Right ventricle myocardium inferior (tissue), 1 donor: ENCODE measurements at regions not wholly inside any gene's neighbourhood (a gene's known extent, or its start where the extent isn't known, plus 50 kb on each side); places are given as distances from the start of the nearest gene placed in this dataset.

Experiments used
- ATAC-seq: fragments of 200-7000 bp; cut with Tn5 transposase; one replicate; pipeline ENCODE4 v1.9.1; 2020; ENCODE audit warnings: mild to moderate bottlenecking, moderate library complexity
- DNase-seq: peaks from one replicate; pipeline ENCODE4 v3.0.0; 2021; ENCODE audit errors: missing footprints
- intact Hi-C: fragments of 100-400 bp; cut with DNase I; formaldehyde crosslinking; loops from one replicate; pipeline ENCODE4 v1.11.0; 2022
- donor health status: DM: no; HTN: yes; CAD: no; lungs with severe emphysema.

DNA sequence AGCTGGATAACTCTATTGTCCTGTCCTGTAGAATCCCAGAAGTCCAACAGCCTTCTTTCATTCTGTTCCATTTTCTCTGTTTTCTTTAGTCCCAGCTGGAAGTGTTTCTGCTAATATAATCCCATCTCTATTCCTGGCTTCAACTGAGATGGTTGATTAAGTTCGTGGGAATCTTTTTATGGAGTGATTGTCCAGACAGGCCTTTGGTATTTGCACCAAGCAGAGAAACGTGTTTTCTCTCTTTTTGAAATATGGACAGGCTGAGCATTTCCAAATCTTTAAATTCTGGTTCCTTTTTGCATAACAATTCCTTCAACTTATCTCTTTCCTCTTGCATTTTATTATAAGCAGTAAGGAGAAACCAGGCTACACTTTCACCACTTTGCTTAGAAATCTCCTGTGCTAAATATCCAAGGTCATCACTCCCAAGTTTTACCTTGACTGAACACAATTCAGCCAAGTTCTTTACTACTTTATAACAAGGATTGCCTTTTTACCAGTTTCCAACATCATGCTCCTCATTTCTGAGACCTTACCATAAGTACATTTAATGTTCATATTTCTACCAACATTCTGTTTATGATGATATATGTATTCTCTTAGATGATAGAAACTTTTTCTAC lies 108.8 kb downstream of the ZFP36L2 start:
- DNase-seq (no peak), ATAC-seq (no peak)
- intact Hi-C loops = no loop called here

DNA sequence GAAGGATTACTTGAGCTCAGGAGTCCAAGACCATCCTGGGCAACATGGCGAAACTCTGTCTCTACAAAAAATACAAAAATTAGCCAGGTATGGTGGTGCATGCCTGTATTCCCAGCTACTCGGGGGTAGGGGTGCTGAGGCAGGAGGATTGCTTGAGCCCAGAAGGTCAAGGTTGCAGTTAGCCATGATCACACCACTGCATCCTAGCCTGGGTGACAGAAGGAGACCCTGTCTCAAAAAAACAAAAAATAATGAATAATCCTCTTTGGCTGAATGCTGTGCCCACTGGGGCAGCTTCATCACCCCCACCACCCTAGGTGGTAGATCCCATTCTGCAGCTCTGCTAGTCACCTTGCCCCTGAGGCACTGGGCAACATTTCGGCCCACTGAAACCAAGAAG lies 109.4 kb downstream of the ZFP36L2 start:
- ATAC-seq (no peak), DNase-seq (no peak)
- intact Hi-C loops = no loop called here

DNA sequence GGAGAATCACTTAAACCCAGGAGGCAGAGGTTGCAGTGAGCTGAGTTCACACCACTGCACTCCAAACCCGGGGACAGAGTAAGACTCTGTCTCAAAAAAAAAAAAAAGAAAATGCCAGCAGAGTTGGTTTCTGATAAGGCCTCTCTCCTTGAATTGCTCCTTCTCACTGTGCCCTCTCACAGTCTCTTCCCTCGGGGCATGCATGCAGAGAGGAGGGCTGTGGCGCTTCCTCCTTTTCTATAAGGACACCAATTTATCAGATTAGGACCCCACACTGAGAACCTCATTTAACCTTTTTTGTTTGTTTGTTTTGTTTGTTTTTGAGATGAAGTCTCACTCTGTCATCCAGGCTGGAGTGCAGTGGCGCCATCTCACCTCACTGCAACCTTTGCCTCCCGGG lies 110.5 kb downstream of the ZFP36L2 start:
- ATAC-seq = no peak
- no peak for DNase-seq
- intact Hi-C loops = no loop called here

DNA sequence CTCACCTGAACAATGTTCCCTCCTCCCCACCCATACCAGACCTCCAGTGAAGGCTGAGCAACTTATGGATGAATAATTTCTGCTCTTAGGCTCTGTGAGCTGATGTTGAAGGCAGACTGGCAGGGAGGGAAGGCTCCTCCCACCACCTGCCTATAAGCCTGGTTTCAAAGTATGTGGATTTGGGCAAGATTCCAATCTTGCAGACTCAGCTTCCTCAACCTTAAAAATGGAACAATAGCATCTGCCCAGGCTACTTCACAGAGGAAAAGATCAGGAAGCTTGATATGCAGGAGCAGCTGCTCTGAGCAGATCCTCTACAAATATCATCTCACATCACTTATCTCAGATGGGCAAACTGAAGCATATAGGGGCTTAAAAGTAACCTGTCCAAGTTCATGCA lies 112.2 kb downstream of the ZFP36L2 start:
- ATAC-seq (no peak), DNase-seq (no peak)
- intact Hi-C loops = no loop called here

DNA sequence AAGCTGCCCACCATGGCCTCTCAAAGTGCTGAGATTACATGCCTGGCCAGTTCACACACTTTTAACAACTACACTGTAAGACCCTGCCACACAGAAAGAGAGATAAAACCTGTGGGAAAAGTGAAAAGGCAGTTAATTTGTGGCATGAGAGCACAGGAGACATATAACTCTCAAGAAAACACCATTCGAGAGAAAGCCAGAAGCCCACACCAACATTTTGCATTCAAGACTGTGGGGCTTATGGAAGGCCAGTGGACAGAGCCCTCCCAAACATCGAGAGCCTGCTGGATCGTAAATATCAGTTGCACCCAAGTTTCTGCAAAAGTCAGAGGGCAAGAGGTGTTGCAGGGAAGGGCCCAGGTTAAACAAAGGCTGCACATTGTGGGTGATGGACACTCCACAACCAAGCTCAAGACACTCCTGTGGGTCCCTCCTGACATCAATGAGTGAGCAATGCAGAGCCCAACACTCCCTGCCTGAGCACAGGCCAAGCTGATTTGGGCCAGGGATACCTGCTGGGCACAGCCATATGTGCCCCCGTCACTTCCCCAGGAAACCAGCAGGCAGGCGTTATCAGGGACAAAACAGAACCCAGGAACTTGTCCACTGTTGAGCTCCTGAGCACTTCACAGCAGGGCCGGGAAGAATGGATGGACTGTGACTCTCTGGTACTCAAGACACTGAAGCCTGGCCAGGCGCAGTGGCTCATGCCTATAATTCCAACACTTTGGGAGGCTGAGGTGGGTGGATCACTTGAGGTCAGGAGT lies 114.4 kb downstream of the ZFP36L2 start:
- ATAC-seq (no peak), DNase-seq (no peak)
- intact Hi-C loops = no loop called here

DNA sequence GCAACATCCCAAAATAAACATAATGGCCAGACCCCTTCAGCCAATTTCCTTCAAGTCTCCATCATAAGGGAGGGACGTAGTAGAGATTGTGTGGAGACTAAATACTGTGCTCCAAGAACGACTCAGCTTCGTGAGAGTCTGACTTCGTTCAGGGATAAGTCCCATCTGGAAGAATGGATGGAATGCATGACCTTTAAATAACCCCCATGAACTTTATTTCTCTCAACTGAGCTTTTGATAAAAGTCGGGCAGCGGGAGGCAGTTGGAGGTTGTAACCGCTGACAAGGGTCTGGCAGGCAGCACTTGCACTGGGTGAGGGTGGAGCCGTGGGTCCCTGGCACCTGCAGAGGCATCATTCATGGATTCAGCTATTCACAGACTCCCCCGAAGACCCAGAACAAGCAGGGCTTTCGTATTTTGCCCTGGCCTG lies 115.9 kb downstream of the ZFP36L2 start:
- intact Hi-C loops = no loop called here
- ATAC-seq (peak; percentile 48), DNase-seq (no peak)

DNA sequence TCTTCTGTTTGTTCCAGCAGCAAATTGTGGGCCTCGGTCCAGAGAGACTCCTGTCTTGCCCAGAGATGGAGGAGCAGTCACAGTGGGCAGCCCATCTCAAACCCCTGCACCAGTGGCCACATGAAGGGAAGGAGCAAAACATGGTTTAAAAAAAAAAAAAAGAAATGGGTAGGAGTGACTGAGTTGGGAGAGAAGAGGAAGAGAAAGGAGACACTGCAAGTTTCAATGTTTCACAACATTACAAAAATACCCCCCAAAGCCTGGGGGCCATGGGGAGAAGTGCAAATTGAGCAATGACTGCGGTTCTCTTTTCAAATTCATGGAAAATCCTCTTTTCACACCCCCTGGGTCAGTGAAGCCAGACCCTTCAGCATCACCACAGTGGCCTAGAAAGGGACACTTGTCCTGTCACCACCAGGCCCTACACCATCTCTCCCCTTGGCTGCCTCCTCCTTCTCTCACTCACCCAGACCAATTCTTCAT lies 117.1 kb downstream of the ZFP36L2 start:
- peak; percentile 14 for ATAC-seq
- intact Hi-C loops = loop anchor here (10.0 kb wide), 1 partner anchor 255 kb away; no protein-coding TSS in a partner anchor
- no peak for DNase-seq

DNA sequence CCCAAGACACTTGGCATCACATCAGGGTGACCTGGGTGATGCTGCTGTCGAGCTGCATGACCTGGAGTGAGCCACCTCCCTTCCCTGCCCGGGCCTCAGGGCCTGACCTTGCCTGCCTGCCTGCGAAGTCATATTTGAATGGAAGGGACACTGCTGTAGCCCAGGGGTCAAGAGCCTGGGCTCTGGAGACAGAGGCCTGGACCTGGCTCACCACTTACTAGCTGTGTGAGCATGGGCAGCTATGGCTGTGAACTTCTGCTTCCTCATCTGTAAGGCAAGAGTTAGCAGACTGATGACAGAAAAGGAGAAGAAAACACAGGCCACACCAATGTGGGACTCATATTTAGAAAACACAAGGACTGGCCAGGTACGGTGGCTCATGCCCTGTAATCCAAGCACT lies 118.7 kb downstream of the ZFP36L2 start:
- intact Hi-C loops = loop anchor here (10.0 kb wide), 1 partner anchor 253 kb away; no protein-coding TSS in a partner anchor
- DNase-seq = no peak
- no peak for ATAC-seq

DNA sequence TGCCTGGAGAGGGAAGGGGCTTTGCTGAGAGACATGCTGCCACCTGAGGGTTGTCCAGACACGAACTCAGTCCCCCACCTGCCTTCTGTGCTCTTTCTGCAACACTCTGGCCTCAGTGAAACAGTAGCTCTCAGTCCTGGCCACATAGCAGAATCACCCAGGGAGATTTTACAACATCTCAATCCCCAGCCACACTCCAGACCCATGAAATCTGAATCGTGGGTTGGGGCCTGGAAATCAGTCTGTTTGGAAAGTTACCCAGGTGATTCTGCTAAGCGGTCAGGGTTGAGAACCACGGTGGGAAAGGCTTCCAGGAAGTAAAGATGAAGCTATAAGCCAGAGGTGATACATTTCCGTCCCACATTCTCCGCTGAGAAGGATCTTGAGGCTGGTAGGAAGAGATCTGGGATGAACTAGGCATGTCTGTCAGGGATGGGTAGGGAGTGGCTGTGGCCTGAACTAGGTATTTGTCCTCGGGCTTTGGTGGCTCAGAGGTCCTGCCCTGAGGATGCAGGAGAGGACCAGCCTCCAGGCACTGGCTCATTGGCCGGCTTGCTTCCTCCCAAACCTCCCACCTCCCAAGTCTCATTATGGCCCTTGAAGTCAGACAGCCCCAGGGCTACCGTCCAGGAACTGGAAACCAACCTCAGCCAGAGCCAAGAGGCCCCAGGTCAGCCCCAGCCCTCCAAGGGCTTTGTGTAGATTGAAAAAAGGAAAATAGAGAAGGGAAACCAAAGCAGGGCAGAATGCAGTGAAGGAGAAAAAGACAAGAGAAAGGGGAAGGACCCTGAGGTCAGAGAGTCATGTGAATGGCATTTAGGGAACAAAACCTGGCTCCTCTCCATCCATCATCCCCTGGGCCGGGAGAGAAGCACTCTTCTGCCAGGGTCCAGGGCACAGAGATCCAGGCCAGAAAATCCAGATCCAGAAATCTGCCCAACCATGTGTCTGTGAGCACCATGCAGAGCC lies 119.6 kb downstream of the ZFP36L2 start:
- ATAC-seq (no peak), DNase-seq (no peak)
- intact Hi-C loops = loop anchor here (10.0 kb wide), 1 partner anchor 252 kb away; no protein-coding TSS in a partner anchor

DNA sequence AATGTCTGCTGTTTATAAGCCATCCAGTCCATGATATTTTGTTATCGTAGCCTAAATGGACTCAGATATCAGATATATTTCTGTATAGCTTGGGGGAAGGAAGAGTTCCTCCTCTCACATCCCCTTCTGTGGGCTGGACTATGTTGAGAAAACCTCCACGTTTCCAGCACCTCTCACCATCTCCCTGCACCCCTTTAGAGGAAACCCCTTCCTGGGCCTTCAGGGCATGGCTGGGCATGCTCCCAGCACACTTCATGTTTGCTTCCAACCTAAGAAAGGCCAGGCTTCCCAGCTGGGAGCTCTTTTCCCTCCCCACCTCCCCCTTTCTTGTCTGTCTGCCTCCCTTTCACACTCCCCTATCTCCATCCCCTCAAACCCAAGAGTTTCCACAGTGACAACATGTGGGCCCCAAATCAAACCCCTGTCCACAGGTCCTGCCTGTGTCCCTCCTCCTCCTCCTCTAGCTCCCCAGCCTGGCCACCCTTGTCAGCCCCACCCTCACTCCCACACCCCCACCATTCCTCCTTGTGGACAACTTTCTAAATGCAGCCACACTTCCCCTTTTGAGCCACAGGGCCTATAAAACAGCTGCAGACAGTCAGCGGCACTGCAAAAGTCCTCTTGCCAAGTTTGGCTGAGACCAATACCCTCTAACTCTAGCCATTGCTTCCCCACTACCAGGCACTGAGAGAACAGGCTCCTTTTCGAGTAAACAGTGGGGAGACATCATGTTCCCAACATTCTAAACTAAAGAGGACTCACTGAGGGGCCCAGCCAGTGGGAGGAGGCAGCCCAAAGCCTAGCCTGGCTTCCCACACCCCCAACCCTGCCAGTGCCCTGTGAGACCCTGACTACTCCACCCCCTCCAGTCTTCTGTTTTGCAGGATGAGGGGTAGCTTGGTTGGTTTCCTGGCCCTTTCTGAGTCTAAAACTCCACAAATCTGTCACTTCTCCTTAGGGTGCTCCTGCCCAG lies 120.5 kb downstream of the ZFP36L2 start:
- intact Hi-C loops = loop anchor here (10.0 kb wide), 1 partner anchor 251 kb away; no protein-coding TSS in a partner anchor
- ATAC-seq (peak; percentile 56), DNase-seq (peak; percentile 86)

DNA sequence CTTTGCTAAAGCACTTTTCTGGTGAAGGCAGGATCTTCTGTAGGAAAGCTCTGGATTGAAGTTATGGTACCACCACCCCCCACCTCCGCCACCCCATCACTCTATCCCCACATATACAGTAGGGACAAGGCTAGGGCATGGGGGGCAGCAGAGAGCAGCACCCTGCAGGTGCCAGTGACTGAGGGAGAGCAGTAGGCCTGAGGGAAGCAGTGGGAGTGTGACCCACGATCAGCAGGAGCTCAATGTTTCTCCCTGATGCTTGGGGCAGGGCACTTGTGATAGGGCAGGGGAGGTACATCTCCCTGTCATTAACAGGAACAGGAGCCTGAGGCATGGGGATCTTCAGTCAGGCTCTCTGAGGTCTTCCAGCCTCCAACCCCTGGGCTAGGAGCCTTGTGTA lies 121.6 kb downstream of the ZFP36L2 start:
- DNase-seq (no peak), ATAC-seq (no peak)
- intact Hi-C loops = loop anchor here (10.0 kb wide), 1 partner anchor 250 kb away; no protein-coding TSS in a partner anchor

DNA sequence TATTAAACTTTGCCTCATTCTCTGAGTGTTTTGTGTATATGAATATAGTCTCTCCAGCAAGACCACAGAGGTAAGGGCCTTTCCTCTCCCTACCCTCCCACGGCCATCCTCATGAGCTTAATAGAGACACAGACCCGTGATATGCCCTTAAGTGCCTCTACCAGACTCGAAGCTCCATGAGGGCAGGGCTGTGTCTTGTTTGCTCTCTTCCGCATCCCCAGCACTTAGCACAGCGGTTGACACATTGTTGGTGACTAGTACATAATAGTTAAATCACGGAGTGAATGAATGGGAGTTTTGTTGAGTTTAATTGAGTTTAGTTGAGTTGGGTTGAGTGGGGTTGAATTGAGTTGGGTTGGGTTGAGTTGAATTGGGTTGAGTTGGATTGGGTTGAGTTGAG lies 122.3 kb downstream of the ZFP36L2 start:
- ATAC-seq = no peak
- no peak for DNase-seq
- intact Hi-C loops = loop anchor here (10.0 kb wide), 1 partner anchor 249 kb away; no protein-coding TSS in a partner anchor

DNA sequence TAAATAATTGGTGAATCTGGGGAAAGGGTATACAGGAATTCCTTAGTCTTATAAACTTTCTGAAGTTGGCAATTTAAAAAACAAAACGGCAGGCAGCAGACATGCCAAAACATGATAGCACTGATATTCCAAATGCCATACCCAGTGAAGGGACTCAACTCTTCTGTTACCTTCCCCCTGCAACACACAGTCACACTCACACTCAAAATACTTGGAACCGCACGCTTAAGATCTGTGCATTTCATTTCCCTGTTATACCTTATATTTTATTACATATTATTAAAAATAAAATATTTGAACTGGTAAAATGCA lies 123.4 kb downstream of the ZFP36L2 start:
- DNase-seq (no peak), ATAC-seq (no peak)
- intact Hi-C loops = loop anchor here (10.0 kb wide), 1 partner anchor 248 kb away; no protein-coding TSS in a partner anchor

DNA sequence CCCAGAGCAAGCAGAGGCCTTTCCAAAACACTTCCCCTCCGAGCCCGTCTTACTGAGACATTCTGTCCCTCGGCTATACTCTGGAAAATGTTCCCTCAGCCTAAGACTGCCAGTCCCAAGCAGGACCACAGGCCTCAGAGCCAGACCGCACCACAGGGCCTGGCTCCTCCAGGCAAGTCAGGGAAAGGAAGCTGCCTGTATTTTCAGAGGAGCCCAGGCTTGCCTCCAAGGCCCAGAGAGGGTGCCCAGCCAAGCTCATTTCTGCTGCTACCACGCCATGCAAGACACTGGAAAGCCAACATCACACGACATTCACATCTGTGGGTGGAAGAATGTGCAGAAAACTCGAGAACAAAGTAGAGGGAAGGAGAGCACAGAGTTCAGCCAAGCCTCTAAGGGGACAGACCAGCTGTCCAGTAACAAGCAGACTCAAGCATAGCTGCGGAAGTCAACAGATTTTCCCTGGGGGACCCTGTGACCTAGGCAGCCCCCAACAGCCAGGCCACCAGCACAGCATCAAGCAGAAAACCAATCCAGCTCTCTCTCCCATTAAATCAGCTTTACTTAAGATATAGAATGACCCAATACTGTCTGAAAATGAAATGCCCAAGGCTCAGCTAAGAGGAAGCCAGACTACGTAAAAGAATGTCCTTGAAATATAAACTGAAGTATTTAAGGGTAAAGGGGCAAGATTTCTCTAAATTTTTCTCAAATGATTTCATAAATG lies 123.9 kb downstream of the ZFP36L2 start:
- intact Hi-C loops = loop anchor here (10.0 kb wide), 1 partner anchor 248 kb away; no protein-coding TSS in a partner anchor
- DNase-seq (peak; percentile 86), ATAC-seq (peak; percentile 73)

DNA sequence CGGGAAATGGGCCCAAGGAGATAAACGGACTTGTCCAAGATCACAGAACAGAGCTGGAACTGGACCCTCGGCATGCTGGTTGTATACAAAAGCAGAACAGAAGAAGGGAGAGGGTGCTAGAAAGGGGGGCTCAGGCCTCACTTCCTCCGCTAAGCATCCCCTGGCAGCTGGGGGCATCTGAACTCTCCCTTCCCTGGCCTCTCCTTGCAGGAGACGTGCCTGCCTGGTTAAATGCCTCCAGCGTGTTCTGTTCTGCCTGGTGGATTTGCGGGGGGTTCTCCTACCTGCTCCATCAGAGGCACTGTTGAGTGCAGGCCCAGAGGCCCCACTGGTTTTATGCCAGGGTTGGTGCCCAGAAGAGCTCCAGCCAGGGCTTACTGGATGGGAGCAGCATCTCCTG lies 124.7 kb downstream of the ZFP36L2 start:
- ATAC-seq = no peak
- intact Hi-C loops = loop anchor here (10.0 kb wide), 1 partner anchor 247 kb away; no protein-coding TSS in a partner anchor
- DNase-seq = no peak

DNA sequence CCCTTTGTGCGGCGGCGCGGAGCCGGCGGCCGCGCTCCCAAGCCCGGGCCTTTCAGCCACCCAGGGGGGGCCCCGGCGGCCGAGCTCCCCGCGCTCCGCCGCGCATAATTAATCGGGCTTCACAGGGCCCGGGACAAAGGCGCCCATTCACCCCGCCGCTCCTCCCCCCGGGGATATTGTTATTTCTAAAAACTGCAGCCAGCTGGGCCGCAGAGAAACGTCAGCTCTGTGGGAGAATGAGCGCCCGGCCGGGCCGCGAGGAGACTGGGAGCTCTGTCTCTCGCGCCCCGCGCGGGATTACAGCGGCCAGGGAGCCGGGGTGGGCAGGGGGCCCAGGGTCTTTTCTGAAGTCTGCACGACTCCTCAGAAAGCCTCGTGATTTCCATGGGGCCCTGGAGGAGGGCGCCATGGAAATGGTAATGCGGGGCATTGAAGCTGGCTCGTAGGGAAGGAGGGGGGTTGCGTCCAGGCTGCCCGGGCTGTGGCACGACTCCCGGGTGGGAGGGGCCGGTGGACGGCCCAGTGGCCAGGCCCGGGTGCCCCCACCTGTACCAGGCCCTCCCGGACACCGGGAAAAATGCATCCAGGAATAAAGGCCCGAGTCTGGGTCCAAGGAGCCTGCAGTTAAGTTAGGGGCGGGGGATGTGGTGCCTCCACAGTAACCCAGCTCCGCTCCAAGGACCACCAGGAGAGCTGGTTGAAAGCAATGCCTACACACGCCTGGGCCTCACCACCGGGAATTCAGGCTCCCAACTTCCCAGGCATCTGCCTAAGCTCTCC lies 125.3 kb downstream of the ZFP36L2 start:
- DNase-seq (peak; percentile 82), ATAC-seq (peak; percentile 47)
- intact Hi-C loops = loop anchor here (10.0 kb wide), 1 partner anchor 246 kb away; no protein-coding TSS in a partner anchor
